Thymus (tissue), 11 donors: ENCODE measurements at regions not wholly inside any gene's neighbourhood (a gene's known extent, or its start where the extent isn't known, plus 50 kb on each side); places are given as distances from the start of the nearest gene placed in this dataset.

Source experiments
- DNase-seq, 9 donors: peaks; one replicate each; pipeline ENCODE4 v3.0.0-alpha.2; 2013; ENCODE audit warnings: low spot score in 9 of 9, low read depth in 6 of 9, missing footprints in 1 of 9
- H3K27ac ChIP-seq, 2 donors: one replicate each; pipeline ENCODE4 v1.5.1; 2013; ENCODE audit warnings: control low read depth in 1 of 2, low read depth in 1 of 2, low read length in 1 of 2, mild to moderate bottlenecking in 1 of 2, moderate library complexity in 1 of 2
- H3K27me3 ChIP-seq, 2 donors: one replicate each; pipeline ENCODE4 v1.5.1; 2013; ENCODE audit warnings: low read length in 1 of 2; ENCODE audit not compliant: control insufficient read depth in 2 of 2, insufficient read depth in 1 of 2
- H3K36me3 ChIP-seq, 2 donors: one replicate each; pipeline ENCODE4 v1.5.1; 2013; ENCODE audit warnings: low read length in 1 of 2, mild to moderate bottlenecking in 1 of 2, moderate library complexity in 1 of 2; ENCODE audit not compliant: control insufficient read depth in 2 of 2, insufficient read depth in 2 of 2
- H3K4me1 ChIP-seq, 2 donors: one replicate each; pipeline ENCODE4 v1.5.1; 2013; ENCODE audit warnings: low read length in 2 of 2; ENCODE audit not compliant: control insufficient read depth in 2 of 2, insufficient read depth in 2 of 2
- H3K4me3 ChIP-seq, 2 donors: one replicate each; pipeline ENCODE4 v1.5.1; 2013; ENCODE audit warnings: low read length in 2 of 2, control low read depth in 1 of 2, mild to moderate bottlenecking in 1 of 2
- H3K9me3 ChIP-seq, 2 donors: one replicate each; pipeline ENCODE4 v1.5.1; 2013; ENCODE audit warnings: low read length in 1 of 2, mild to moderate bottlenecking in 1 of 2; ENCODE audit not compliant: control insufficient read depth in 2 of 2, insufficient read depth in 1 of 2
- WGBS: extraction: QIAGEN DNeasy Blood & Tissue Kit; methylation state at CpG from one replicate; pipeline ENCODE4 v1.1.7; 2013; 5-methylcytosine and 5-hydroxymethylcytosine counted together
- donor health status: healthy.

DNA sequence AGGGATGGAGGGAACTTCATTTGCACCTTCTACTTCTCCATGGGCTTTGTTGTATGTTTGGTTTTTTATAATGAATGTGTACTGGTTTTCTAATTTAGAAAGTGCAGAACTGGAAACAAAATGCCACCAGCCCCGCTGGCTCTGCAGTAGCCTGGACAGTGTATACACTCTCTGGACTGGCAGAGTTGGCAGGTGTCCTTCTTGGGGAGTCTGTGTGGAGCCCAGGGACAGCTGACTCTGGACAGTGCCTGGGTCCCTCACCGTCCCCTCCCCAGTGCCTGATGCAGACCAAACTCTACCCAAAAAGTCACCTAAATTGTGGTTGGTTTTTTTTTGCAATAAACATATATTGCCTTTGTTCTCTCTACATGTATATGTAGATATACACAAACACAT lies 91.0 kb downstream of the SLC2A10 start:
- no peak for DNase-seq
- Histone ChIP-seq H3K4me1 (no peaks in the 10 kb centered on the region), H3K27ac (no peak overlapping the region), H3K9me3 (no peaks in the 10 kb centered on the region), H3K27me3 (peaks cover 0 to 2% of the 10 kb centered on the region in 2 donors), H3K36me3 (no peaks in the 10 kb centered on the region), H3K4me3 (no peak overlapping the region)
- 89% methylated on average over 2 of the region's 2 CpGs for WGBS

DNA sequence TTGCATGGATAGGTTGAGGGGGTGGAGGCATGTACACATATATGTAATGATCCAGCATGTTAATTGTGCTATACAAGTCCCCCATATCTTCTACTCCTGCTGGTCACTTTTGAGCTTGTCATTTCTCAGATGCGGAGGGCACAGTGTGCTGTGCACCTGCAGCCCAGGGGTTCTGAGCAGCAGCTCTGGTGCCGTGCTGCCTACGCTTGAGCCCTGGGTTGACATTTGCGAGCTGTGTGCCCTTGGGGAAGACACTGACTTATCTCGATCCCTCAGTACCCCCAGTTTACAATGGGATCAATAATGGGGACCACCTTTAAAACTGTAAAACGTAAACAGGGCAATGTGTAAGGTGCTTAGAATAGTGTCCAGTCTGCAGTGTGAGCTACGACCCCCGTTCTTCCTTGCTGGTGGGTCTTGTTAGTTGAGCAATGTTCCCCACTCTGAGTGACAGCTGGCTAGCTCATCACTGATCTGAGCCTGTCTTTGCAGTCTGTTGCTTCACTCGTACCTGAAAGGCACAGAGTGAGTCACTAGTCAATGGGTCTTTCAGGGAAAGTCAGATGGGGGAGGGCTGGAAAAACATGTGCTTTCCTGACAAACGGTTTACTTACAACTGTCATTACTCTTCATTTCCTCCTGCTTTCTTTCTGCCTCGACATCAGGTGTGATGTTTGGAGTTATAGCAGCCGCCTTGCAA lies 91.7 kb downstream of the SLC2A10 start:
- Histone ChIP-seq H3K36me3 (no peaks in the 10 kb centered on the region), H3K4me3 (no peak overlapping the region), H3K4me1 (no peaks in the 10 kb centered on the region), H3K9me3 (no peaks in the 10 kb centered on the region), H3K27ac (no peak overlapping the region), H3K27me3 (peaks cover 0 to 2% of the 10 kb centered on the region in 2 donors)
- 88% methylated on average over 12 of the region's 12 CpGs for WGBS
- no peak for DNase-seq

DNA sequence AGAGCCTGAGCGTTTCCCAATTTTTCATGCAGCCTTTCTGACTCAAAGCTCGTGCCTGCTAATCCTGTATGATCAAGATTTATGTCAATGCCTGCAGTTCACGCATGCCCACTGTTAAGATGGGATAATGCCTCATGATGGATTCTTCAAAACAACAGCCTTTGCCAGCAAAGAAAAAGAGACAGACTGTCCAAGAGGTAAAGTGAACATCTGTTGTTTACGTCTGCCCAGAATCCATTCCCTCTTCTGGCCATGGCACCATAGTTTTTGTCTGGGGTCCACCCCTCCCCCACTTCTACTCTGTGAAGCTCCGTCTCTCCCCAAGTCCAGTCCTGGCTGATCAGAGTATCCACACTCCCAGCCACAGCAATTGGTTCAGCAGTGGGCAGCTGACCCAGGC lies 91.9 kb upstream of the EYA2 start:
- no peak overlapping the region for H3K27ac ChIP-seq
- H3K27me3 ChIP-seq: peaks cover 0 to 2% of the 10 kb centered on the region in 2 donors
- no peak for DNase-seq
- no peaks in the 10 kb centered on the region for H3K9me3 ChIP-seq
- no peaks in the 10 kb centered on the region for H3K4me1 ChIP-seq
- no peak overlapping the region for H3K4me3 ChIP-seq
- WGBS: 81% methylated on average over 5 of the region's 5 CpGs
- H3K36me3 ChIP-seq: no peaks in the 10 kb centered on the region

DNA sequence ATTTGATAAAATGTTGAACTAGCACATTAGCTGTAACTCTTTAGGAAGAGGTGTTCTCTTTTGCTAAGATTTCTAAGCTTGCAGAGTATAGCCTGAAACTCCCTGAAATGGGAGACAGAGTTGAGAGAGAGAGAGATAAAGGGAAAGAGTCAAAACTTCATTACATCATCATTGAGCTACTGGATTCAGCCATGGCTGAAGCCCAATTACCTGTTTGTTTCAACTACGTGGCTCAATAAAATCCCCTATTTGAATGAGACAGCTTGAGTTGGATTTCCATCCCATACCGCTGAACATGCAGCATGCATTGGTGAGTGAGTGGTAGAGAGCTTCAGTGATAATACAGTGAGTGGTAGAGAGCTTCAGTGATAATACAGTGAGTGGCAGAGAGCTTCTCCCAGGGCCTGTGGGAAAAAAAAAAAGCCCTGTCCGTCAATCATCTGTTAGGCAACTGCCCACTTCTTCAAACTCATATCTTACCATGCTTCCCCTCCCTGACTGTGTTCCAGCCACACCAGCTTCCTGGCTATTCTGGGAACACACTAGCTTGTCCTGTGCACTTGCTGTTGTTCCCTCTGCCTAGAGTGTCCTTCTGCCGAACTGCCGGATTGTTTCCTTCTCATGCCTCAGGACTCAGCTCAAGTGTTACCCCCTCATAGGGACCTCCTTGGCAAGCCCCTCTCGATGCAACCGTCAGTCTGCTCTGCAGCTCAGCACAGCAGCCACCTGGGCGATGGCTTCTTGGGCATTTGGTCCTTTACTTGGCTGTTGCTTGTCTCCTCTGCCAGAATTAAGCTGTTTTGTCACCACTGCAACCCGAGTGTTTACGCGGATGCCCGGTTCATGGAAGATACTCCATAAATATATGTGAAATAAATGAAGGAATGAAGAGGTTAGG lies 91.3 kb upstream of the EYA2 start:
- H3K4me1 ChIP-seq: no peaks in the 10 kb centered on the region
- 80% methylated on average over 12 of the region's 12 CpGs for WGBS
- peaks cover 0 to 2% of the 10 kb centered on the region in 2 donors for H3K27me3 ChIP-seq
- no peaks in the 10 kb centered on the region for H3K9me3 ChIP-seq
- no peak for DNase-seq
- H3K4me3 ChIP-seq: no peak overlapping the region
- H3K27ac ChIP-seq: no peak overlapping the region
- H3K36me3 ChIP-seq: no peaks in the 10 kb centered on the region

DNA sequence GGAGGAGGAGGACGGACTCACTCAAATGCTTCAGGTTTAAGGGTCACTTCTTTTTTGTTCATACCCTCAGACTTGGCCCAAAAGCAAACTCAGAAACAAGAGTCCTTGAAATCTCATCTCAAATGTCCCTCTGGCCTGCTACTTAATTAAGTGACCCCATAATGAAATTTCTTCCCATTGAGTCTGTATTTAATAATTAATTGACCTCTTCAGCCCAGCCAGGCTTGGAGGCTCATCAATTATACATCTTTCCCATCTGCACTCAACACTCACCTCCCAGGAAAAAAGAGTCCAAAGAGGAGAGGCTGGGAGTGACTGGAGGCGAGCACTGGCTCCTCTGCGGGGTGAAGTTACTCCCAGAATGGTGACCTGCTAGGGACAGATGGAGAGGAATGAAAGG lies 90.5 kb upstream of the EYA2 start:
- 91% methylated on average over 3 of the region's 3 CpGs for WGBS

DNA sequence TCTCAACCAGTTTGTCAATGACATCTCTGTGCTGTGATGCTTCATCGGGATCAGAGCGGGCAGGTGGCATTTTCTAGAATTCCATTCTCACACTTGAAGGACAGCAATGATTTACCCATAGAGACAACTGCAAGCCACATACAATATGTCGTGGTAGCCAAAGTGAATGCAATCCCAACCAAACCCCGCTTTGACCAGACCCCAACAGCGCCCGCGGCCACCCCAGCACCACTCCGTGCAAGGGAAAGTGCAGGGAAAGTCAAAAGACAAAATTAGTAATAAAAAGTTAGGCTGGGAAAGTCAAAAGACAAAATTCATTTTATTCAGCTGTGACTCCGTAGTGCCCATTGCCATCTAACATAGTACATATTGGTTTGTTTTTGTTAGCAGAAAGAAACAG lies 88.8 kb upstream of the EYA2 start:
- H3K27ac ChIP-seq: no peak overlapping the region
- no peaks in the 10 kb centered on the region for H3K9me3 ChIP-seq
- peaks cover 2 to 14% of the 10 kb centered on the region in 2 donors for H3K27me3 ChIP-seq
- H3K4me3 ChIP-seq: no peak overlapping the region
- DNase-seq: no peak
- no peaks in the 10 kb centered on the region for H3K4me1 ChIP-seq
- no peaks in the 10 kb centered on the region for H3K36me3 ChIP-seq
- 96% methylated on average over 9 of the region's 9 CpGs for WGBS

More for the DNA sequence above, 90.5 kb upstream of the EYA2 start:
- H3K9me3 ChIP-seq: no peaks in the 10 kb centered on the region
- H3K27ac ChIP-seq: no peak overlapping the region
- peaks cover 0 to 2% of the 10 kb centered on the region in 2 donors for H3K27me3 ChIP-seq
- H3K4me1 ChIP-seq: no peaks in the 10 kb centered on the region
- no peak overlapping the region for H3K4me3 ChIP-seq
- no peak for DNase-seq
- H3K36me3 ChIP-seq: no peaks in the 10 kb centered on the region

DNA sequence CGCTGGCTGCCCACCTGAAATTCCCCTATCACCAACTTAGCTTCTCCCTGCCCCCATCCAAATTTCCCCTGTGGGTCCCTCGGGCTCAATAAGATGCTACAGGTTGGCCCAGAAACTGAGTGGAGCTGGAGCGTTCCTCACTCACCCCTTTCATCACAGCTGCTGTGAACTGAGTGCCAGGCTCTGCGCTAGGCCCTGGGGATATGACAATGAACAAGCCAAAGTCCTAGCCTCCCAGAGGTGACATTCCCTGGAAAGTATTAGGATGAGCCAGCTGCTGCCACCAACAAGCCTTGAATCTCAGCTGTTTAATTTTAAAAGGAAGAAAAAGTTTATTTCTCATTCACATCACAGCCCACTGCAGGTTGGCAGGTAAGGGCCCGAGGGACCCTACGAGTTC lies 86.6 kb upstream of the EYA2 start:
- no peak overlapping the region for H3K27ac ChIP-seq
- H3K27me3 ChIP-seq: peaks cover 12 to 28% of the 10 kb centered on the region in 2 donors
- no peak for DNase-seq
- no peaks in the 10 kb centered on the region for H3K36me3 ChIP-seq
- H3K9me3 ChIP-seq: no peaks in the 10 kb centered on the region
- H3K4me1 ChIP-seq: no peaks in the 10 kb centered on the region
- no peak overlapping the region for H3K4me3 ChIP-seq
- 93% methylated on average over 6 of the region's 6 CpGs for WGBS

DNA sequence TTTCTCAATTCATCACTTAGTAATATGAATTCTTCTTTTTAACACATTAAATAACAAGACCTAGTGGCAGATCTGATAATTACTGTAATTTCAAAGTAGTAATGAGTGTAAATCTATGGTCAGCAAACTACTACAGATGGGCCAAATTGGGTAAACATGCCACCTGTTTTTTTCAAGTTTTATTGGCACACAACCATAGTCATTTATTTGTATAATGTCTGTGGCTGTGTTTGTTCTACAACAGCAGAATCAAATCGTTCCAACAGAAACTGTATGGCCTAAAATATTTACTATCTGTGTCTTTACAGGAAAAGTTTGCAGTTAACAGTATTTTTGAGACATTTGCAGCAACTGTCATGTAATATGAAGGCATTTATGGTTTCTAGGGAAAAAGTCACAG lies 86.1 kb upstream of the EYA2 start:
- Histone ChIP-seq H3K27ac (no peak overlapping the region), H3K4me3 (no peak overlapping the region), H3K36me3 (no peaks in the 10 kb centered on the region), H3K27me3 (peaks cover 12 to 28% of the 10 kb centered on the region in 2 donors), H3K9me3 (no peaks in the 10 kb centered on the region), H3K4me1 (no peaks in the 10 kb centered on the region)
- DNase-seq: no peak
- WGBS: 89% methylated on average over 1 of the region's 1 CpG

DNA sequence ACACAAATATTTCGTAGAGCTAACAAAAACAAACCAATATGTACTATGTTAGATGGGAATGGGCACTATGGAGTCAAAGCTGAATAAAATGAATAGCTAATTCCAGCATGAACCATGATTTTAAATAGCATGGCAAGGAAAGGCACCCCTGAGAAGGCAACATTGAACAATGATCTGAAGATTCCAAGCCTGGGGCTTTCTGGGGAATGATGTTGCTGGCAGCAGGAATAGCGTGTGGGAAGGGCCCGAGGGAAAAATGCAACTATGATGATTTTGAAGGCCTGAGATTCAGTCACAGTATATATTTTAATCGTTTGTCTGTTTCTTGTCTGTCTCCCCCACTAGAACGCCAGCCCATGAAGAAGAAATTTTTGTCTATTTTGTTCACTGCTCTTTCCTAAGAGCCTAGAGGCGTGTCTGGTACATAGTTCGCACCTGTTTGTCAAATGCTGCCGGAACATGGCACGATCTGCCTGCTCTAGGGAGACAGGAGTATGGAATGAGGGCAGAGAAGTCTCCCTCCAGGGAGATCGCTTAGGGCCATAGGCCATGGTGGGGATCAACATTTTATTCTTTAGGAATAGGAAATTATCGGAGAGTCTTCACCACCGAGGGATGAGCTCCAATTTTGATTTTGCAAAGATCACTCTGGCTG lies 84.8 kb upstream of the EYA2 start:
- no peak for DNase-seq
- H3K27me3 ChIP-seq: peaks cover 12 to 26% of the 10 kb centered on the region in 2 donors
- no peaks in the 10 kb centered on the region for H3K36me3 ChIP-seq
- H3K4me3 ChIP-seq: no peak overlapping the region
- no peak overlapping the region for H3K27ac ChIP-seq
- no peaks in the 10 kb centered on the region for H3K4me1 ChIP-seq
- 93% methylated on average over 12 of the region's 12 CpGs for WGBS
- H3K9me3 ChIP-seq: no peaks in the 10 kb centered on the region
